ENCODE measurements at regions not wholly inside any gene's neighbourhood (a gene's known extent, or its start where the extent isn't known, plus 50 kb on each side); places are given as distances from the start of the nearest gene placed in this dataset.

GRCh38 chr5:28226407-28226806, 1188.0 kb upstream of the CDH9 start:
- no peak for DNase-seq
- Histone ChIP-seq H3K4me3 (no peak overlapping the region), H3K9me3 (no peaks in the 10 kb centered on the region), H3K27me3 (no peaks in the 10 kb centered on the region), H3K36me3 (no peaks in the 10 kb centered on the region)

DNA sequence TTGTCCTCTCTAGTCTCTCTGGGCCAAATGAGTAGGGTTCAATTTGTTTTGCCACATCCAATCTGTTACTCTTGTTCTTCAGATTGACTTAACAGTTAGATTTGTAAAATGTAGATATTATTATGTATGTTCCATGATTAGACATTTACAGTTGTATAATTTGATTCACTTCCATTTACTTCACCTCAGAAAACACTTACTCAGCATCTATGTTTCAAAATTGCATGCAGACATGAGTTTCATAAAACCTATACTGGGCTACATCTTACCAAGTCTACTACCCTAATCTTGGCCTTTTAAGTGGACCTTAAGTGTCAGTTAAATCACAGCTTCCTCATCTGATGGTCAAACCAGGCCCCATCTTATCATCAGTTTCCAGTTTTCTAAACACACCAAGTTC, 1181.2 kb upstream of the CDH9 start:
- H3K36me3 ChIP-seq = no peaks in the 10 kb centered on the region
- no peak for DNase-seq

DNA sequence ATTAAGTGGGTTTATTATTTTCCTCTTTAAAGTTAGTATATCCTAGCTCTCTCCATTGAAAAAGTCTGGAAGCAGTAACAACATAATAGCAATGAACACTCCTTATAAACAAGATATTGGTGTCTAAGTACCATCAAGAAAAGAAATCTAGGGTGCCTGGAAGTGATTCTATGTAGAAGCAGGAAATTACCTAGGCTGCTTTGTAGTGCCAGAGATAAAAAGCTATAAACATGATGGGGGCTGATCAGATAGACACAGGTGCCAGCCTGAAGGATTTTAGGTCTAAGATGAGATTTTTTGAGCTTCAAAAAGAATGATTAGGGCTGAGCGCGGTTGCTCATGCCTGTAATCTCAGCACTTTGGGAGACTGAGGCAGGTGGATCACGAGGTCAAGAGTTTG, 1179.3 kb upstream of the CDH9 start:
- no peak for DNase-seq
- Histone ChIP-seq H3K36me3 (no peaks in the 10 kb centered on the region), H3K4me3 (no peak overlapping the region), H3K27me3 (no peaks in the 10 kb centered on the region), H3K9me3 (0 out of 2 replicates have a peak, but pooled peaks cover 2% of the 10 kb centered on the region)

More for the DNA sequence above, 1181.2 kb upstream of the CDH9 start:
- Histone ChIP-seq H3K4me3 (no peak overlapping the region), H3K27me3 (no peaks in the 10 kb centered on the region), H3K9me3 (0 out of 2 replicates have a peak, but pooled peaks cover 2% of the 10 kb centered on the region)

GRCh38 chr5:28216939-28217360, 1178.6 kb upstream of the CDH9 start:
- Histone ChIP-seq H3K36me3 (no peaks in the 10 kb centered on the region), H3K27me3 (no peaks in the 10 kb centered on the region), H3K9me3 (0 out of 2 replicates have a peak, but pooled peaks cover 2% of the 10 kb centered on the region), H3K4me3 (no peak overlapping the region)
- no peak for DNase-seq

- H3K4me3 ChIP-seq = no peak overlapping the region
- H3K36me3 ChIP-seq = no peaks in the 10 kb centered on the region
- DNase-seq = no peak
- H3K27me3 ChIP-seq = no peaks in the 10 kb centered on the region
- 0 out of 2 replicates have a peak, but pooled peaks cover 2% of the 10 kb centered on the region for H3K9me3 ChIP-seq
These were observed 1176.7 kb upstream of the CDH9 start for GRCh38 chr5:28215091-28215490.

GRCh38 chr5:28214292-28214691, 1175.9 kb upstream of the CDH9 start:
- Histone ChIP-seq H3K27me3 (no peaks in the 10 kb centered on the region), H3K4me3 (no peak overlapping the region), H3K9me3 (0 out of 2 replicates have a peak, but pooled peaks cover 2% of the 10 kb centered on the region), H3K36me3 (no peaks in the 10 kb centered on the region)
- DNase-seq = no peak

DNA sequence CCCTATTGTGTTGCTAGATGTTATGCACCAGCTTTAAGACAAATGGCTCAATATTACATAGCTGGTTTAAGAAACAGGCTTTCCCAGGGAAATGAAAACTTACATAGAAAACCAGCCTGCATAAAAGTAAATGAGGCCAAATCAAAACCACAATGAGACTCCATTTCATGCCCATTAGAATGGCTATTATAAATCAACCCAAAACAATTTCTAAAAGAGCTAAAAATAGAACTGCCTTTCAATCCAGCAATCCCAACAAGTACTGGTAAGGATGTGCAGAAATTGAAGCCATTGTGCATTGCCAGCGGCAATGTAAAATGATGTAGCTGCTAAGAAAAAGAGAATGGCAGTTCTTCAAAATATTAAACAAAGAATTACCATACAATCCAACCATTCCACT, 1170.0 kb upstream of the CDH9 start:
- DNase-seq = no peak
- Histone ChIP-seq H3K9me3 (no peaks in the 10 kb centered on the region), H3K27me3 (no peaks in the 10 kb centered on the region), H3K36me3 (no peaks in the 10 kb centered on the region), H3K4me3 (no peak overlapping the region)

DNA sequence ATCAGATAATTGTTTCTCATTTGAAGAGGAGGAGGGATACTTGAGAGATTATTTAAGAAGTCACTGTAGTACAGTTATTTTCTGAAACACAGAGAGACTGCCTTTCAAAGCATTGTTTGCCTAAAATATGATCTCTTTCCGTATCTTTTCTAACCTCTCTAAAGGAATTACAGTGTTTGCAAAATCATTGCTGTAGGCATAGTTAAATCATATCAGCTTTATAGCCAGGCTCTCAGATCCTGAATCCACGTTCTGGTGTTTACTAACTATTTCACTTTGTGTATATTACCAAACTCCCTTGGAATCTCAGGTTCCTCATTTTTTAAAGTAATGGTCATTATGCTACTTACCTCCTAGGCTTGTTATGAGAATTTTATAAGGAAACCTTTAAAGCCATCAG, 1151.6 kb upstream of the CDH9 start:
- Histone ChIP-seq H3K9me3 (no peaks in the 10 kb centered on the region), H3K27me3 (no peaks in the 10 kb centered on the region), H3K4me3 (no peak overlapping the region), H3K36me3 (no peaks in the 10 kb centered on the region)
- DNase-seq = no peak

DNA sequence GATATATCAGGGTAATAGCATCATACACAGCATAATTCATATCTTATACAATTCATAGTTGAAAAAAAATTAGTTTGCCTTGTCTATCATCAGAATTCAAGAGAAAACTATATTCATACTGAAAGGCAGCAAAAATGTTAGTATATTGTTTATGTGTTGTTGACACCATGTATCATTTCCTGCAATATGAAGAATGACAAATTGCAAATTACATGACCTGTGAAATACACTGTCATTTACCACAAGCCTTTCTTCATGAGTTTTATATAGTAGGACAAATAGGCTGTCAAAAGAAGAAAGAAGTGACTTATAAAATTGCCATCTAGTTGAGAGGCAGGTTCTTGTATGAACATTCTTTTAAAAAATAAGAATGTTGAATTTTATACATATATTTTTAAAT, 1136.3 kb upstream of the CDH9 start:
- Histone ChIP-seq H3K9me3 (peaks cover 4% of the 10 kb centered on the region; the same call in 1 of the 2 replicates), H3K27me3 (no peaks in the 10 kb centered on the region), H3K36me3 (no peaks in the 10 kb centered on the region), H3K4me3 (no peak overlapping the region)
- no peak for DNase-seq

DNA sequence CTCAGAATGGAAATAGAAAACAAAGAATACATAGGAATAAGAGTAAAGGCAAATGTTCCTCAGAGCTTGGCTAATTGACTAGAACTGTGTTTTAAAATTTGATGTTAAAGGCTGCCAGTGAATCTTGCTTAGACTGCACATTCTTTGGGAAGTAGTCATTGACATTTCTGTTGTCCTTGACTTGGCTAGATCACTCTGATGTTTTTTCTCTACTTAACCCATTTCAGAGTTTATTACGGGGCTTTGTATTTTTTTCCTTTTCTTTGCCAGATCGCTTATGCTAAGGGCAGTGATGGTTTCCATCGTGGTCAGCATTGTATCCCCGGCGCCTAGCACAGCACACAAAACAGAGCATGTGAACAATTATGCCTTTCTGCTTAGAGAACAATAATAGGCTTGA, 1126.7 kb upstream of the CDH9 start:
- no peak overlapping the region for H3K4me3 ChIP-seq
- H3K27me3 ChIP-seq = no peaks in the 10 kb centered on the region
- no peak for DNase-seq
- H3K9me3 ChIP-seq = no peaks in the 10 kb centered on the region
- no peaks in the 10 kb centered on the region for H3K36me3 ChIP-seq

DNA sequence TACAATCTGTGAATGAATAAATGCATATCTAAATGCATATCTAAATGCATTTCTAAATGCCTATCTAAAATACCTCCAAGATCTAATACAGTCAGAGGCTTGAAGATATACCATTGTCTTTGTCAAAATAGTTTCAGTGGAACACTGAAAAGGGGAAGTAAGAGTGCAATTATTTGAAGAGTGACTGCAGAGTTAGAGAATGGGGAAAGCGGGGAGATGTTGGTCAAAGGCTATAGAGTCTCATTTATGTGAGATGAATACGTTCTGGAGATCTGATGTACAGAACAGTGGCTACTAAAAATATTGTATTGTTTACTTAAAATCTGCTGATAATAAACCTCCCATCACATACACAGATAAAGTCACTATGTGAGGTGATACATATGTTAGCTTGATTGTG, 1126.2 kb upstream of the CDH9 start:
- Histone ChIP-seq H3K27me3 (no peaks in the 10 kb centered on the region), H3K9me3 (no peaks in the 10 kb centered on the region), H3K4me3 (no peak overlapping the region), H3K36me3 (no peaks in the 10 kb centered on the region)
- DNase-seq = no peak

DNA sequence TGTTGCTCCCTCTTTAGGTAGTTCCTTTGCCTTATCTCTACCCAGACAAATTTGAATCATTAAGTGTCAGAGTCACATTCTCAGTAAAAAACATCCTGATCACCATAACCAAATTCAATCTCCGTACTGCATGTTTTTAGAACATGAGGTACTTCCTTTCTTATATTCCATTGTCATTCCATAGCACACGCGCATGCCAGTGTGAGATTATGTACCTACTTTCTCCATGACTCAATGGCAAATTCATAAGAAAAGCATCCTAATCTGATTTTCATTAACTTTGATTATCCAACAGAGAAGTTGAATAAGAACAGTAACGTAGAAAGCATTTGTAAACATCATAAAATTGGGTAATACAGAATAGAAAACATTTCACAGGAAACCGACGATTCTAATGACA, 1118.6 kb upstream of the CDH9 start:
- Histone ChIP-seq H3K4me3 (no peak overlapping the region), H3K36me3 (no peaks in the 10 kb centered on the region)
- DNase-seq = no peak

DNA sequence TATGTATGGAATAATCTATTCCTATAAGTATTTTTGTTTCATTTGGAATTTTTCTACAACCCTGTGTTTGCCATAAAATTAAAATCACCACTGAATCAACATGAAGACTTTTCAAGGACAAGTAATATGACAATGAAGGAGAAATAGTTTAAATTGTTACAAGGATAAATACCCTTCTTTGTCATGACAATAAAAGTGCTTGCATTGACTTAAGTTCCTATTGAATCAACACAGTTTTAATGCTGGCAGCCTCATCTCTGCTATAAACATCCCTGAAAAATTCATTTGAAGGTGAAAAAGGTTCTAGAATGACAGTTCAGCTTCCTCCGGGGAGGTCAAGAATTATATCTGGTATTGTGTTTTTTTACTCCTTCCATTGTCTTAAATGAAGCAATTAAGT, 1105.1 kb upstream of the CDH9 start:
- Histone ChIP-seq H3K27me3 (no peaks in the 10 kb centered on the region), H3K36me3 (no peaks in the 10 kb centered on the region), H3K4me3 (no peak overlapping the region), H3K9me3 (no peaks in the 10 kb centered on the region)
- DNase-seq = no peak

More for the DNA sequence above, 1118.6 kb upstream of the CDH9 start:
- H3K27me3 ChIP-seq = no peaks in the 10 kb centered on the region
- H3K9me3 ChIP-seq = no peaks in the 10 kb centered on the region

- no peak overlapping the region for H3K4me3 ChIP-seq
- no peaks in the 10 kb centered on the region for H3K36me3 ChIP-seq
- no peaks in the 10 kb centered on the region; the same call in 1 of the 2 replicates for H3K9me3 ChIP-seq
- no peaks in the 10 kb centered on the region for H3K27me3 ChIP-seq
- no peak for DNase-seq
These were observed 1093.8 kb upstream of the CDH9 start for GRCh38 chr5:28132151-28132550.

DNA sequence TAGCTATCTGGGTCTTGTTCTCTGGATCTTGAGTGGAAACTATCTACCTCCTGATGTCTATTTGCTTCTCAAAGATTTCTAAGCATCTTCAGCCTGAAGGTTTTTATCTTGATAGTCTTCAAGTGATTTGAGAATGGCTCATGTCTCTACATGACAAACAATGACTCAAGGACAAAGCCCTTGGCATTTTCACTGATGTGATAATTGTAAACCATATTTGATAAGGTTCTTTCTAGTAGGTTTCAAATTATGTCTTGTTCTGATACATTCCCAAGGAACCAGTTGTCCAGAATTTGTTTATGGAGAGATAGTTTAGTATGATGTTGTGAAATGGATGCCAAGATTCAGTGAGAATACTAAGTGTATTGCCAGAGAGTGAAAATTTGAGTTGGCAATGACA, 1079.3 kb upstream of the CDH9 start:
- Histone ChIP-seq H3K36me3 (no peaks in the 10 kb centered on the region), H3K27me3 (no peaks in the 10 kb centered on the region), H3K9me3 (no peaks in the 10 kb centered on the region; the same call in 1 of the 2 replicates), H3K4me3 (no peak overlapping the region)
- DNase-seq = no peak

DNA sequence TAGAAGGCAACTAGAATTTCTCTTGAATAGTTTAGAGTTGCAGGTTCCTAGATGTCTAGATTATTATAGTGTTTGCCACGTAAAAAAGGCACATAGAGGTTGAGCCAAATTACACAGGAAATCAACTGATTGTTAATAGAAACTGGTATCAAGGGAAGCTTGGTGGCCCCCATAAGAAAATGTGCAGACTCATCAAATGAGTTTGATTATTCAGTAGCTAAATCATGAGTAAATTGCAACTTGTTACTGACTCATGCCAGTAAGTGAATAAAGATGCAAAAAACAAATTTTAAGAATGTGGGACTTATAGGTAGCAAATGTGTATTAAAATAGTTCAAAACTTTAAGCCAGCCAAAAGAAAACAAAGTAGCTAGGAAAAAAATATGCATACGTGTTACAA, 1078.9 kb upstream of the CDH9 start:
- Histone ChIP-seq H3K36me3 (no peaks in the 10 kb centered on the region), H3K27me3 (no peaks in the 10 kb centered on the region), H3K4me3 (no peak overlapping the region), H3K9me3 (no peaks in the 10 kb centered on the region; the same call in 1 of the 2 replicates)
- DNase-seq = no peak

DNA sequence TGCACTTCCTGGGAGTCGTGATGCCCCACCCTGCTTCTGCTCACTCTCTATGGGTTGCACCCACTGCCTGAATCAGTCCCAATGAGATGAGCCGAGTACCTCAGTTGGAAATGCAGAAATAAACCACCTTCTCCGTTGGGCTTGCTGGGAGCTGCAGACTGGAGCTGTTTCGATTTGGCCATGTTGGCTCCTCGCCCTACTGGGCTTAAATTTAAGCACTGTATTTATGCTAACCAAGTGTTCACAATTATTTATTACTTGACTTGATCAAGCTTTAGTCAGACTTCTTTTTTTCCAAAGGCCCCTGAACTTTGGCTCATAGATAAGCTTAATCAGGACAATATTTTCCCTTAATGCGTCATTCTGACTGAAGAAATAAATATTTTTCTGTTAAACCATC, 1072.4 kb upstream of the CDH9 start:
- Histone ChIP-seq H3K36me3 (no peaks in the 10 kb centered on the region), H3K4me3 (no peak overlapping the region), H3K9me3 (no peaks in the 10 kb centered on the region), H3K27me3 (no peaks in the 10 kb centered on the region)
- DNase-seq = no peak

- no peak overlapping the region for H3K4me3 ChIP-seq
- no peaks in the 10 kb centered on the region for H3K27me3 ChIP-seq
- no peaks in the 10 kb centered on the region for H3K36me3 ChIP-seq
- no peak for DNase-seq
- no peaks in the 10 kb centered on the region for H3K9me3 ChIP-seq
These were observed 1065.7 kb upstream of the CDH9 start for GRCh38 chr5:28104080-28104479.

DNA sequence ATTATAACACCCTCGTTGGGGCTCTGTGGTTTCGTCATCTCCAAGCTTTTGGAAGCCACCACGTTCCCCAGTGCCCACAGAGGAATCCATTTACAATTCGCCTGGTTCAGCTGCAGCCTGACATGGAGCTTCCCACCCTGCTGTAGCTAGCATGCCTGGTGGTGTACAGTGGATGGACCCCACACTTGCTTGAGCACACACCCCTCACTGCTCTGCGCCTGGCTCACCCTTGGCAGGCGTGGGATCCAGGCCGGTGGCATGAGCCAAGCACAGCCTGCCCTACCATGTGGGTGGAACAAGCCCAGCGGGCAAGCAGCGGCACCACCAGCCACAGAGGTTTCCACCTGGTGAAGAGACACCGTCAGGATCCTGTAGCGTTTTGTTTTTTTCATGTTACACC, 1045.7 kb upstream of the CDH9 start:
- no peaks in the 10 kb centered on the region for H3K36me3 ChIP-seq
- DNase-seq = no peak
- no peak overlapping the region for H3K4me3 ChIP-seq

More for the DNA sequence above, 1045.7 kb upstream of the CDH9 start:
- no peaks in the 10 kb centered on the region for H3K27me3 ChIP-seq
- no peaks in the 10 kb centered on the region for H3K9me3 ChIP-seq

All from MG63 (cell line).